ENCODE measurements at regions not wholly inside any gene's neighbourhood (a gene's known extent, or its start where the extent isn't known, plus 50 kb on each side); places are given as distances from the start of the nearest gene placed in this dataset.
"Not testable (repeated sequence)": the region's sequence is repeated elsewhere in the genome, so short reads cannot be mapped to it uniquely, and the experiment has no call there.

DNA sequence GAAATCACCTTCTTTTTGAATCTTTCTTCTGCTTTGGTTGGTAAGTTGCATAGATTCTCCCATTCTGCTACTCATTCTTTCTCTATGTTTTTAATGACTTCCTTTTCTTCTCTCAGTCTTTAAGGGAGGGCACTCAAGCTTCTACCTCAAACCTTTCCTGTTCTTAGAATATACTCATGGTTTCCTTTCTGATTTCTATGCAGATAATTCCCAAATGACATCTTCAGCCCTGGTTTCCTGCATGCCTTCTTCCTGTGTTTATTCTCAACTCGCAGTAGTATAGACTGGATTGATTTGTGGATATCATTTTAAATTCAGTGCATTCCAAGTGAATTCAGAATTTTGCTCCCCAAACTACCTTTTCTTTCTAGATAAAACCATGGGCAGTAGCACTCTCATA lies 803.6 kb downstream of the METTL15 start:
- DNase-seq (ENCODE audit: low read depth in 2 of 2) = peak in 1 of 2 donors; percentile 64

DNA sequence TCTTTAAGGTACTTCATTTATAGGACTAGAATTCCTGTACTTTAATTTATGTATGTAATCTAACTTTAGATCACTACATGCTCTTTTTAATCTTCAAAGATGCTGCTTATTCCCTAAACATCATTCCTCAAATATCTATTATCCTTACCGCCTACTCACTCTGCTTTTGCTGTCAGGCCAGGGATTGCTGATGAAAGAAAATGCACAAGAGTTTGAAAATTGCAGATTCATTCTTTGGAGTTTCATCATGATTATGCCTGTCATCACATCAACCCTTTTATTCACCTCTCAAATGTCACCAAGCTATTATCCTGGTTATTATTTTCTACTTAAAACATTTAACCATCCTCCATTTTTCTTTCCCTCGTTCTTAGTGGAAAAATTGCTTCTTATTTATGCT lies 802.7 kb downstream of the METTL15 start:
- no peak for DNase-seq (ENCODE audit: low read depth in 2 of 2)

DNA sequence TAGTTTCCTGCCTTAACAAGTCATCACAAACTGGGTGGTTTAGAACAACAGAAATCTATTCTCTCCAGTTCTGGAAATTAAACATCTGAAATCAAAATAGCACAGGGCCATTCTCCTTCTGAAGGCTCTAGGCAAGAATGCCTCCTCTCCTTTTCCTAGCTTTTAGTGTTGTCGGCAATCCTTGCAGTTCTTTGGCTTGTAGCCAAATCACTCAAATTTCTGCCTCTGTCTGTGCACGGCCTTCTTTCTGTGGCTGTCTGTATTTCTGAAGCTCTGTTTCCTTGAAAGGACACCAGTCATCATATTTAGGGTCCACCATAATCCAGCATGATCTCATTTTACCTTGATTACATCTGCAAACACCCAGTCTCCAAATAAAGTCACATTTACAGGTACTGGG lies 795.5 kb downstream of the METTL15 start:
- peak in 1 of 2 donors; percentile 13 for DNase-seq (ENCODE audit: low read depth in 2 of 2)

DNA sequence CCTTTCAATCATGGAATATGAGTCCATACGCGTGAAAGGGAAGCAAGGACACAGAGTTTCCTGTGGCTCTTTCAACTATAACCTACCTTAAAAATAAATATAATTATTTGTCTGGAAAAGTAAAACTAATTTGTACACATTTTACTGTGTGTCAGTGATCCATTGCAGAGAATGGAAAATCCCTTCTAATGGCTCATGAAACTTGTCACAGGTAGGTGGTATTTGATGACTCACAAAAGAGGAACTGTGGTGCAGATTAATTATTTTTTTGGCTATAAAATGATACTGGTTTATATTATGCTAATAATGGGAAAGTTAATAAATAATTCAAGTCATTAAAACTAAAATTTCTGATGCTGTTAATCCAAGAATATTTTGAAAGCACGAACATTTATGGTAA lies 792.2 kb downstream of the METTL15 start:
- no peak for DNase-seq (ENCODE audit: low read depth in 2 of 2)

DNA sequence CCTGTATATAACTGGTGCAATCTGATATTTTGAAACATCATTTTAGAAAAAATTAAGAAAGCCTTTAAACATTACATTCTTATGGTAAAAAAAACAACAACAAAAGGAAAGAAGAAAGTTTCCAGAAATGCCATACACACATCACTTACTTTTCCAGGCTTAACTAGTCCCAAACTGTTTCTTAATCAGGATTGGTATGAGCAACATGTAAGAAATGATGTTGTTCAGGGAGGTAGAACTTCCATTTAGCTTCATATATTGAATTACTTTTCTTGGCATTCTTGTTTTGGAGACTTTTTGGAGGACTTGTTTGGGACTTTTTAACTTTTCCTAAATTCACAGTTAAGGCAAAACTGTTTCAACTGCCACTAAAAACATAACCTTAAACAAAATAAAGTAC lies 791.5 kb downstream of the METTL15 start:
- DNase-seq (ENCODE audit: low read depth in 2 of 2) = no peak

DNA sequence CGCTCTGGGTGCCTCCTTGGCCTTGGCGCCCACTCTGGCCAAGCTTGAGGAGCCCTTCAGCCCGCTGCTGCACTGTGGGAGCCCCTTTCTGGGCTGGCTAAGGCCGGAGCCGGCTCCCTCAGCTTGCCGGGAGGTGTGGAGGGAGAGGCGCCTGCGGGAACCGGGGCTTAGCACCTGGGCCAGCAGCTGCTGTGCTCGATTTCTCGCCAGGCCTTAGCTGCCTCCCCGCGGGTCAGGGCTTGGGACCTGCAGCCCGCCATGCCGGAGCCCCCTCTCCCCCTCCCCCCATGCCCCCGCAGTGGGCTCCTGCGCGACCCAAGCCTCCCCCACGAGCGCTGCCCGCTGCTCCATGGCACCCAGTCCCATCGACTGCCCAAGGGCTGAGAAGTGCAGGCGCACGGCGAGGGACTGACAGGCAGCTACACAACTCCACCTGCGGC lies 782.4 kb downstream of the METTL15 start:
- not testable (repeated sequence) for DNase-seq (ENCODE audit: low read depth in 2 of 2)

DNA sequence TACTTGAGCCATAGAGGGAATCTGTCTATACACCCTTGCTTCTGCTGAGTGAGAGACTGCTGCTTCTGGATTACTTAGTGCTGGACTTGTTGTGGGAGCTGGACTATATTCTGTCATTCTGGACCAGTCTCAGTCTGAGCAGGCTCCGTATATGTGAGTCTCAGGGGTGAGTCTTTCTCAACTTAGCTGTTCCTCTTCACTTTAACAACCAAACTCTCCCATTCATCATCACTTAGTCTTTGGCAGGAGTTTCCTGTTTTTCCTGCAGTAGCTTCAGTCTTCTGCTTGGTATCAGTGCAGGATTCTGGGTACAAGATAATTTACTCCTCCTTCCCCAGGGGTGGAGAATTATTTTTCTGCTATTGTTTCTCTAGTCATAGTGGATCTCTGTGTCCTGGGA lies 779.5 kb downstream of the METTL15 start:
- peak in 1 of 2 donors; percentile 69 for DNase-seq (ENCODE audit: low read depth in 2 of 2)

DNA sequence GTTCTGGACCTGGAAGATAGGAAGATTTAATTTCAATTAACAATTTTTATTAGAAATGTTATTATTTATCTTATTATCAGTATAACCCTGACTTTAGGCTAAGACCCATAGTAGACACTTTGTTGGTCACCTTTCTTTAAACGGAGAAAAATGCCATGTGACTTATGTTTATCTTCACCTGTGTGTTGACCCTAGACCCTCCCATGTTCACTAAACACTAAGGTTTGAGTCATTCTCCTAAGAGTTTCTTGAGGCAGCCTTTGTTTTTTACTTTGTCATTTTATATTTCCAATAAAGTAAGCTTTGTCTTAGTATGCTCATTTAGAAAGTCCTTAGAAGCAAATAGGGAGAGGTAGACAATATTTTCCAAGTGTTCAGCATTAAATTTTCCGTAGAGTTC lies 771.7 kb downstream of the METTL15 start:
- no peak for DNase-seq (ENCODE audit: low read depth in 2 of 2)

DNA sequence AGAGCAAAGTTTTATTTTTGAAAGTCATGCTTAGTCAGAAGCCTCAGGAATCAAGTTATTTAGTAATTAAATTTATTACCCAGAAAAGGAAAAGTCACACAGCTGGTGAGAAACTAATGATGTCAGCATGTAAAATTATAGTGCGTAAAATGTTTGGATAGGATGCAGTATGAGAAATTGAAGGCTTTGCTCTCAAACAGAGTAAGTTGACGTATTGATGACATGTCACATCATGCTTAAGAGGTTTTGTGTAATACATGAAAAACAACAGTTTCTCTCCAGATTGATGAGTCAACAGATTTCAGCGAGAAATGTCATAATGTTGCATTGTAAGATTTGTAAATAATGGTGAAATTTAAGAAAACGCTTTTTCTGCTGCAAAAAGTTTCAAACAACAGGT lies 769.8 kb downstream of the METTL15 start:
- no peak for DNase-seq (ENCODE audit: low read depth in 2 of 2)

DNA sequence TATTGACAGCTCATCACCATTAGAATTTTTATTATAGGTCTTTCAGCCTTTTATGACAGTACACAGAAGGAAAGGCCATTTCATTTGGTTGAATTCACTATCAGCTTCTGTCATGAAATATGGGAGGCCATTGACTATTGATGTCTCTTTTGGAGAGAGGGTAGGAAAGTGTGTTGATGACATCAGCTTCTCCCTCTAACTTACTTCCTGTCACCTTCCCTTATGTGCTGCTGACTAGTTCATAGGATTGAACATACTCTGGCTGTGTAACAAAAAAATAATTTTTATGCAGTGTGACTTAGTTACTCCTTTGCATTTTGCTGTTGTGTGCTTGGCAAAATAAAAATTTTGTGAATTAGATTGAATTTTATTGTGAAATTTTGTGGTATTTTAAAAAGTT lies 769.2 kb downstream of the METTL15 start:
- DNase-seq (ENCODE audit: low read depth in 2 of 2) = no peak

DNA sequence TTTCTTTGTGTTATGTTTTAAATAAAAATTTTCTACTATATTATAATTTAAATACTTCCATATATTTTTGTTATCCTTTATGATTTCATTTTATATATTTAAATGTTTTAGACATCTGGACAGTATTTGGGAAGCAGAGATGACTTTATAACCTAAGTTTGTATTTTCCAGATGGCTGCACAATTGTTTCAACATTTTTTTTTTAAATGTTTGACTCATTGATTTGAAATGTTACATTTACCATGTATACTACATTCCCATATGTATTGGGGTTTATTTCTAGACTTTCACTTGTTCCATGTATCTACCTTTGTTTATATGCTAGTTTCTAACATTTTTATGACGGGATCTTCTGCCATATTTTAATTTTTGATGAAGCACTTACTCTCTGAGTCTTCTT lies 766.5 kb downstream of the METTL15 start:
- DNase-seq (ENCODE audit: low read depth in 2 of 2) = no peak

DNA sequence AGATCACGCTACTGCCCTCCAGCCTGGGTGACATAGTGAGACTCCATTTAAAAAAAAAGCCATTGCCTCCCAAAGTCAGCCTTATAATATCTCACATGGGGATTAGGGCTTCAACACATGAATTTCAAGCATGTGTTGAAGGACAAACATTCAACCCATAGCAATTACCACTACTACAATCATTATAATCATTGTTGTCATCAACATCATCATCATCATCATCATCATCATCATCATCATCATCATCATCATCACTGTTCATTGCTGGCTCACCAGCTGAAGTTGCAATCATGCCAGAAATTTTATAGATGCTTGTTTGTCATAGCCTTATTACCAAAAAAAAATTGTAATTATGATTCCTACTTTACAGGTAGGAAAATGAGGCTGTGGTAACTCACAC lies 762.9 kb downstream of the METTL15 start:
- DNase-seq (ENCODE audit: low read depth in 2 of 2) = no peak

DNA sequence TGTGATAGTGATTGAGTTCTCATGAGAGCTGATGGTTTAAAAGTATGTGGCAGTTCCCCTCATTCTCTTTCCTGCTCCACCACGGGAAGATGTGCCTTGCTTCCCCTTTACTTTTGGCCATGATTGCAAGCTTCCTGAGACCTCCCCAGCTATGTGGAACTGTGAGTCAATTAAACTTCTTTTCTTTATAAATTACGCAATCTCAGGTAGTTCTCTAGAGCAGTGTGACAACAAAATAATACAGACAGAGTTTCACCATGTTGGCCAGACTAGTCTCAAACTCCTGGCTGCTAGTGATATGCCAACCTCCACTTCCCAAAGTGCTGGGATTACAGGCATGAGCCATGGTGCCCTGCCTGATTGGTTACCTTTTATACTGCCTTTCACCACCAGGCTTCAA lies 755.2 kb downstream of the METTL15 start:
- no peak for DNase-seq (ENCODE audit: low read depth in 2 of 2)

DNA sequence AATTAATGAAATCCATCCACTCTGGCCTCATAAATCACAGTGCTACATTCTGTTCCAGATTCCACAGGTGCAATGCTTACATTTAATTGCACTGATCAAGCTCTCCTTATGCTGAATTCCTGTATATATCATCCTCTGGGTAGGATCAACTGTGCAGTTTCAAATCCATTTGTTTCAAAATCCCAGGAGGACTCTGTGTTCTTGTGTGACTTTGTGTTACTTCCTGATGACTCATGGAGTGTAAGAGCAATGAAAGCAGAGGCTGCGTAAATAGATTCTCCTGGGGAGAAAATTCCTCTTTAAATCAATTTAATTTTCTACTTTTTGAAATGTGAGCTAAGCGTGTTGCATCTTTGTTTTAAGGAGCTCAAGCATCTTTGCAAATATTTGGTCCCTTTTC lies 752.7 kb downstream of the METTL15 start:
- DNase-seq (ENCODE audit: low read depth in 2 of 2) = peak; percentile 64 to 79

DNA sequence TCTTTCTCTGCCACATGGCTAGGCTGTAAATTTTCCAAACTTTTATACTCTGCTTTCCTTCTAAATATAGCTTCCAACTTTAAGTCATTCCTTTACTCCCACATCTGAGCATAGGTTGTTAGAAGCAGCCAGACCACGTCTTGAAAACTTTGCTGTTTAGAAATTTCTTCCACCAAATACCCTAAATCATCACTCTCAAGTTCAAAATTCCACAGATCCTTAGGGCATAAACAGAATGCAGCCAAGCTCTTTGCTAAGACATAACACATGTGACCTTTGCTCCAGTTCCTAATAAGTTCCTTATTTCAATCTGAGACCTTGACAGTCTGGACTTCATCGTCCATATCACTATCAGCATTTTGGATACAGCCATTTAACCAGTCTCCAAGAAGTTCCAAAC lies 749.9 kb downstream of the METTL15 start:
- DNase-seq (ENCODE audit: low read depth in 2 of 2) = no peak

DNA sequence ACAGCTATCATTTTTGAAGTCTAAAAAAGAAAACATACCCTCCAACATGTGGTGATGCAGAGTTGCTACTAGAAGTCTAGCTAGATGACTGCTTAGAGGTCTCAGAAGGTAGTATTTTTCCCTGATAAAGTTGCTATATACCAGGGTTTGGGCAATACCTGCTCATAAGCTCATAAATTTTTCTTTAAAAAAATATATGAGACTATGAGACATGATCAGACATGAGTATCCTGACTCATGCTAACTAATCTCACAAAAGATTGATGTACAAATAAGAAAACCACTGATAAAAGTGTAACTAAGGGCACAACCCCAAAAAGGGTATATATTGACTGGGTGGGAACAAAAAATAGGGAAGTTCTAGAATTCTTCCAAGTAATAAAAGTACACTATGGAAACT lies 740.9 kb downstream of the METTL15 start:
- no peak for DNase-seq (ENCODE audit: low read depth in 2 of 2)

DNA sequence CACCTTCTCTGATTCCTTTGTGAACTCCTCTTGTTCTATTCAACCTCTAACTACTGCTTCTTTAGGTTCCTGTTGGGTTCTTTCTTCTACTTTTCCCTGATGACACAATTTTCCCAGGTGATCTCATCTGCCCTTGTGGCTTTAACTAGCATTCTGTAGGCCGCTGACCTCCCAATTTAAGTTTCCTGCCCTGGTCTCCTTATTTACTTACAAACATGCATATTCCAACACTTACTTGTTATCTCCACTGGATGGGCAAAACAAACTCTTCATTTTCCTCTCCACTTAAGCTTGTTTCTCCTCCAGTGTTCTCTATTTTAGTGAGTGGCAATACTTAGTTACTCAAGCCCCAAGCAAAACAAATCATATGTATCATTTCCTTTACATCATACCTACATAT lies 734.5 kb downstream of the METTL15 start:
- DNase-seq (ENCODE audit: low read depth in 2 of 2) = peak in 1 of 2 donors; percentile 59

DNA sequence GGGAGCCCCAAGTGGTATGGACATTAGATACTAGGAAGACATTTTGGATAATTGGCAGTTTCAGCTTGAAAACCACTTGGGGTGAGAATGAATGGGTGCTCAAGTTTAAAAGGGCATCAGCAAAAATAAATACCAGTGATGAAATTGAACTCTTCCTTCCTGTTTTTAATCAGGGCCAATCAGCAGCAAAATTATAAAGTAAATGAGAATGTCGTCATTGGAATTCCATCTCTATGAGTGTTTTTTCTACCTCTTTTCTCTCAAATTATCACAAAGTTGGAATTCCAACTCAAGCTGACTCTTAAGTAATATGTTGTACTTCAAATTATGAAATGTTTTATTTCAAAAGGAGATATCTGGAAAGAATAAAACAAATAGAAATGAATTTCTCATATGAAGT lies 730.6 kb downstream of the METTL15 start:
- peak in 1 of 2 donors; percentile 6 for DNase-seq (ENCODE audit: low read depth in 2 of 2)

DNA sequence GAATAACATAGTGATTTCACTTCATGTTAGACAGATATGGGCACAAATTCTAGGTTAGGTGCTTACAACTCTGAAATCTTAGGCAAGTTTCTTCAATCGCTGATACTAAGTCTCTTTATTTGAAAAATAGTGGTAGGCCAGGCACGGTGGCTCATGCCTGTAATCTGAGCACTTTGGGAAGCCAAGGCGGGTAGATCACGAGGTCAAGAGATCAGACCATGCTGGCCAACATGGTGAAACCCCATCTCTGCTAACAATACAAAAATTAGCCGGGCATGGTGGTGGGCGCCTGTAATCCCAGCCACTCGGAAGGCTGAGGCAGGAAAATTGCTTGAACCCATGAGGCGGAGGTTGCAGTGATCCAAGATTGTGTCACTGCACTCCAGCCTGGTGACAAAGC lies 729.4 kb downstream of the METTL15 start:
- DNase-seq (ENCODE audit: low read depth in 2 of 2) = no peak

DNA sequence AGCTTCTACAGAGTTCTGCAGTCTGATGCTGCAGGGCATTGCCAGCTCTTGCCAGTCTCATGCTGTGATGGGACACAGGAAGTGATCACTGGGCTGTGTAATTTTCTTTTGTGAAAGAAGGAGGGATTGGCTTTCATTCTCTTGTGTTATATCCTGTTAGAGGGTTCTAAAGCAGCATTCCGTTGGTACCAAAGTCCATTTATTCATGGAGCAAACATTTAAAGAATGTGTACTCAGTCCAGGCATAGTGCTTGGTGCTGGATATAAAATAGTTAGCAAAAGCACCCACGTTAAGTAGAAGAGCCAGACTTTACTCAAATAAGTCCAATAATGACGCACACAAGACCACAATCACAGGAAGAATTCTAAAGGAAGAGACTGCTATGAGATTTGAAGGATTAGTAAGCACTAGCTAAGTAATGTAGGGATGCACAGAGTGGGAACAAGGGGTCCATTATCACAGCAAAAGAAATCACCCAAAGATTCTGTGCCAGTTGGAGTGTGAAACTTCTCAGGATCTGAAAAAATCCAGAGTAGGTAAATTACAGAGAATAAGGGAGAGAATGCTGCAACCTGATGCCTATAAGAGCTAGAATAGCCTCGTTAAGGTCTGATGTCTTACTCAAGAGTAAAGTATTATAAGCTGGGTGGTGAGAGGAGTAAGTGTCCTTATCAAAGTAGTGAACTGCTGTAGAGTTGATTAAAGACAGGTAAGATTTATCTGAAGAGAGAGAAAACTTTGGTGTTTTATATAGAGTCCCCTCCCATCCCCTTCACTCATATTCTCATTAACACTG lies 728.3 kb downstream of the METTL15 start:
- peak; percentile 28 to 87 for DNase-seq (ENCODE audit: low read depth in 2 of 2)

DNA sequence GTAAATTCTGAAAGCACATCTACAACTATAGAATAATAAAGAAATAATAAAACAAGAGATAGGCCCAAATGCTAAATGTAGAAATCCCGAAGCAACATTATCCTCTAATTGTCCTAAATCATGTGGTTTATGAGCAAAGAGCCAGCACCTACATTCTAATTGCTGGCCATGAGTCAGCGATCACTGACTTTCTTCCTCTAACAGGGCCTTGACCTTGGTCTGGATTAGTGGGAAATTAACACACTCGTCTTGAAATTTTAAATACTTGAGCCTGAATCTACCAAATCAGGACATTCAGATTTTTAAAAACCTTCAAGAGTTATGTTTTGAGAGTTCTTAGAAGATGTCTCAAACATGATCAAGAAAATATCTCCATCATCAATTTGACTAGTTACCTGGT lies 727.6 kb downstream of the METTL15 start:
- DNase-seq (ENCODE audit: low read depth in 2 of 2) = peak in 1 of 2 donors; percentile 84

DNA sequence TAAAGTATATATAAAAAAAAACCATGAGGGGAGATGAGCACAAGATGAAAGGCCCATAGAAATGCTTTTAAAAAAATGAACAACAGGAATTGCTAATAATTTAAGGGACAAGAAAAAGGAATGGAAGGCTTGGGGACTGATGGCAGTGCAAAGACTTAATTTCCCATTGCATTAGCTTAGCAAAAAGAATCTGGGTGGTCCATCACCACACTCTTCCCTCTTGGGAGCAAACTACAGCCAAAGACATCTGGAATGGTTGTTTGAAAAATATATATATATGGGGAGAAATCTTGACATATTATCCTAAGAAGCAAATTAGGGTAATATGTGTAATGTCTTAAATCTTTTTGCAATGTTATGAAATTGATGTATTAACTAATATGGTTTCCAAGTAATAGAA lies 727.1 kb downstream of the METTL15 start:
- no peak for DNase-seq (ENCODE audit: low read depth in 2 of 2)

DNA sequence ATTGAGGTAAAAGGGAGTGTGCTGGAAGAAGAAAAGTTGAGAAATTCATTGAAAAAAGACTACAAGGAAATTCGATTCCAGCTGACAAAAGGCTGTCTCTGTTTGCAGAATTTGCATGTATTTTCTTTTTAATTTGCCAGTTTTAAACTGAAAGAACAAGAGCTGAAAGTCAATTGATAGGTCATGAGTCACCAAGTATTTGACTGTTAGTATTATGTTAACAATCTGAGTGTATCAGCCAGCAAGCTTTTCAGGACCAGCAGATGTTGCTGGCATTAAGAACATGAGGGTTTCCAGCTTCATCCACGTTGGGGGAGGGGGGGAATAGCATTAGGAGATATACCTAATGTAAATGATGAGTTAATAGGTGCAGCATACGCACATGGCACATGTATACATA lies 726.7 kb downstream of the METTL15 start:
- peak in 1 of 2 donors; percentile 80 for DNase-seq (ENCODE audit: low read depth in 2 of 2)

DNA sequence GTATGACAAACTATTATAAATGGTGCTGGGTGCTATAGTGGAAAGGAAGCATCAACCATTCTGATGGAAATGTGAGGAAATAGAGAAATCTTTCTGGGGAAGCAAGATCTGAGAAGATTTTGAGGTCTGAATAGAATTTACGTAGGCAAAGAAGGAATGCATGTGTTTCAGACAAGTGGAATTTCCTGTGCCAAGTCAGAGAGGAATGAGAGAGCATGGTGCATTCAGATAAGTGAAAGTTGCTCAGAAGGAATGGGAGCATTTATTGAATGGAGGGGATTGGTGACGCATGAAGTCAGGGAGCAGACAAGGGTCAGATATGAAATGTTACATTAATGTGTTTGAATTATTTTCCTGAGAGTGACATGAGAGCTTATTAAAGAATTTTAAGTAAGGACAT lies 725.5 kb downstream of the METTL15 start:
- DNase-seq (ENCODE audit: low read depth in 2 of 2) = peak; percentile 33 to 98

Data from lung microvascular endothelial cell (primary cell).